ENCODE measurements at regions not wholly inside any gene's neighbourhood (a gene's known extent, or its start where the extent isn't known, plus 50 kb on each side); places are given as distances from the start of the nearest gene placed in this dataset.

DNA sequence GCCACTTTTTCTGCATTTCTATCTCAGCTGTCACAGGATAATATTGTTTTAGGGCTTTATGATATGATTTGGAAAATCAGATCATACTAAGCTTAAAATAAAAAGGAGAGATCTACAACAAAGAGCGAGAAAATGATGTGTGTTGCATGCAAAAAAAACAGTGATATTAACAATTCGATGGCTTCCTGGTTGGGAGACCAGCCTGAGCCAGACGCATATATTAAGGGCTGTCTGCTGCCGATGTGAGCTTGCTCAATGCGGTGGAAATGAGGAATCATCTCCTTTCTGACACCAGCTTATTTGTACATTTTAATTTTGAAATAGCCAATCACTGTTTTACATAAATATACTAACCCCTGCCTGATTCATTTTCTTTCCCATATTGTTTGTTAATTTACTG lies 862.6 kb downstream of the USP25 start:
- DNase-seq = no peak

DNA sequence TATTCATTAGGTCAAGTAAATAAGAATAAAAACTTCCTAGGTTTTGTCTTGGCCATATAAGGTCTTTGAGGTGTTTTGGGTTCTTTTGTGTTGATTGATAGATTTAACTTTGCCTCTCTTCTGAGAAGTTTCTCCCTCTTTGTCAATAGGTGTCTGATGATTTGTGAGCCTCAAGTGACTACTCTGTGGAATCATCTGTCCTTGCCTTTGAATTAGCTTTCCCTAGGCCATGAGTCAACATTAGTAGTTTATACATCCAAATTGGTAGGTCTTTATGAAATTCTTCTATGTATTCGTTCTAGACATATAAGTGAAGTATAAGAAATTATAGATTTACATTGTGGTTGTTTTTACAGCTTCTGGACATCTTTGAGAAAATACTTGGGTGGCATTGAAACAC lies 864.4 kb downstream of the USP25 start:
- DNase-seq = no peak

DNA sequence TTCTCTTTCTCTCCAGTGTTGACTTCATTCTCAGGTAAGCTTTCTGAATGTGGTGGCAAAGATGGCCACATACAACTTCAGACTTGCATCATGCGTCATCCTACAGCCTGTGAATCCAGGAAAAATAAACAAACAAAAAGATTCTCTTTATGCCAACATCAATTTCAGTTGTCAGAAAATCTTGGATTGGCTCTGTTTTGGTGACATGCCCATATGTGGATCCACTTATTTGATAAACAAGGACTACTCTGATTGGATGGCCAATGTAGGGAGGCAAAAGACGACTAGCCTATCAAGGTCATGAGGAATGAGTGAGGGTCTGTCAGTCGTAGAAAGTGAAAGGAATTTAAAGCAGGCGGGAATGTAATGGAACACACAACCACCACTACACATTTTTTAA lies 866.6 kb downstream of the USP25 start:
- no peak for DNase-seq

DNA sequence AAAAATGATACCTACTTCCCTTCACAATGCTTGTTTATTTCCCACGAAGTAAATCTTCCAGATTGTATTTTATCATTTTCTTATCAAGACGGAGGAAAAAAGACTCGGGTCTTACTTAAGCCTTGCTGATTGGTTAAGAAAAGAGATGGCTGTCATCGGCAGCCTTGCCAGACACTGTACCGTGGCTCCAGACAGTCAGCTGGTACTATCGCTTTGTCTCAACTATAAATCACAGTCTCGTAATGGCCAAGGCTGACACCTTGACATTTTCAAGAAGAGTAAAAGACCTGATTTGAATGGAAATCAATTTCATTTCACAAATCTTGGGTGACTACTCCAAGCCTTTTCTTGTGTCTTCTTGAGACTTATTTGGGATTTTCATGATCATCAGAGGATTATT lies 868.0 kb downstream of the USP25 start:
- DNase-seq = no peak

DNA sequence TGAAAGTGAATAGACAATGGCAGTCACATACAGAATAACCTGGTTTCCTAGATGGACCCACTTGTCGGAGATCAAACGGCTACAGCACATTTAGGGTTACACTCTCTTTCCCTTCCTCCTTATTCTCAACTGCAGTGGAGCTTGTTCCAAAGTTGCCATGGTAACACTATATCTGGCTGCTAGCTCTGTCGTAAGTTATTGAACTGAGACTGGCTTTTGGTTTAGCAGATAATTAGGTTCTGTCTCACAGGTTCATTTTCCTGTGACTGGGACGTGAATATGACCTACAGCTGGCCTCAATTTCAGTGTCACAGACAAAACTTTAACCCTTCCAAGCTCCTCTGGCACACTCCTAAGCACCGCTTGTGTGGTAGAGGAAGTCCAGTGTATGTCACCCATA lies 875.8 kb downstream of the USP25 start:
- no peak for DNase-seq

DNA sequence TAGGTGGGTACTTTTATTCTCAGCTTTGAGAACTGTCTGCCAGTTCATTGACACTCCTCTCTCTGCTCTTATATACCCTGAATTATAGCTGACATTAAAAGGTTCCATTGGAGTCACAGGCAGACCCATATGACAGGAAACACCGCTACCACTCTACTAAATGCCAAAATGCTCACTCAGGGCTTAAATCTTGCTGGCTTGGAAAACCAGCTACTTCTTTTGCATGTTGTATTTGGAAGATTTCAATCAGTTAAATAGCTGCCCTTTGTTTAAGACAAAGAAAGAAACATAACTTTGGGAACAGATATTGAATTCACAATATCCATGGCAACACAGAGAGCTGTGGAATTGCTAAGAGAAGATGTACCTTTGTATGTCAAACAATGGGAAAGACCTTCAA lies 876.5 kb downstream of the USP25 start:
- DNase-seq = no peak

DNA sequence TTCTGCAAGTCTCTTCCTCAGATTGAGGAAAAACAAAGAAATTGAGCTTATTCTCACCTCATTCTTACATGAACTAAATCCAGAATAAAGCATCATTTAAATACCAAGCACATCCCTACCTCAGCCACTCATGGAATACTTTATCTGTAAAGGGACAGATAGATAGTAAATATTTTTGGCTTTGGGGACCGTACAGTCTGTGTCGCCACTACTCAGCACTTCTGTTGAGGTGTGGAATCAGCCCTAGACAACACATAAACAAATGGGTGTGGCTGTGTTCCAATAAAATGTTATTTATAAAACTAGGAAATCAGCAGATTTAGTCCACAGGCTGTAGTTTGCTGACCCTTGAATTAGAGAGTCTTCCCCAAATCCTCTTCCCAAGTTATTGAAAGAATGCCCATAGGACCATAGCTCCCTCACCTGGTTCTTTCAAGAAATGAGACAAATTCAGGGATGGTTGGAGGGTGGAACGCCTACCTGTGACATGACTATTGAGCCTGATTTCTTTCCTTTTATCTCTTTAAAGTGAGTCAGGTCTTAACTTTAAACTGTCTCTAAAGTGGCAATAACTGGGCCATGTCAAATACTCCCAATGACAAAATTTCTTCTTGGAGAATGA lies 878.5 kb downstream of the USP25 start:
- no peak for DNase-seq

DNA sequence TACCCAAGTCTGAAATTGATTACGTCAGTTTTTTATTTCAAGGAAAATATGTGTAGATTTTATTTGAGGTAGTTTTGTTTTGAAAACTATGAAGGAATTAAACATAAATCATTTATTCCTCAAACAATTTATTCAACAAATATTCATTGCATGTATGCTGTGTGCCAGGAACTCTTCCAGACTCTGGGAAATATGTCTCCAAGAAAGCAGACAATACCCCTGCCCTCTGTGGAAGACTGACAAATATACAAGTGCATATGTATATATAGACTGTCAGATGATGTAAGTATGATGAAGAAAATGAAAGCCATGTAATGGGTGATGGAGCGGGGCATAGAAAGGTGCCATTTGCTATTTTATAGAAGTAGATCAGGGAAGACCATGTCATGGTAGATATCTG lies 889.5 kb downstream of the USP25 start:
- no peak for DNase-seq

DNA sequence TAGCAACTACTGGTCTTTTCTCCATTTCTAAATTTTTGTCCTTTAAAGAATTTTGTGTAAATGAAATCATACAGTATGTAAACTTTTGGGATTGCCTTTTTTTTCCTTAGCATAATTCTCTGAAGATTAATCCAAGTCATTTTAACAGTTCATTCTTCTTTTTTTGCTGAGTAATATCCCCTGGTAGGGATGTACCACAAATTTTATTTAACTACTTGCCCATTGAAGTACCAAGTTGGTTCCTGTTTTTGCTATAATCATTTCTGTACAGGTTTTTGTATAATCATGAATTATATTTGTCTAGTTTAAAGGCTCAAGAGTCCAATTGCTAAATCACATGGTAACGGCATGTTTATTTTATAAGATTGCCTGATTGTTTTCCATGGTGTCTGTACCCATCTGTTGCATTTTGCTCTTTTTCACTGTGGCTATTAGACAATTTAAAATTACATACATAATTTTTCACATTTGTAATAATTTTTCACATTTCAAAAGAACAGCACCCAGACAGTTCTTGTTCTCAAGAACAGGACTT lies 891.1 kb downstream of the USP25 start:
- no peak for DNase-seq

DNA sequence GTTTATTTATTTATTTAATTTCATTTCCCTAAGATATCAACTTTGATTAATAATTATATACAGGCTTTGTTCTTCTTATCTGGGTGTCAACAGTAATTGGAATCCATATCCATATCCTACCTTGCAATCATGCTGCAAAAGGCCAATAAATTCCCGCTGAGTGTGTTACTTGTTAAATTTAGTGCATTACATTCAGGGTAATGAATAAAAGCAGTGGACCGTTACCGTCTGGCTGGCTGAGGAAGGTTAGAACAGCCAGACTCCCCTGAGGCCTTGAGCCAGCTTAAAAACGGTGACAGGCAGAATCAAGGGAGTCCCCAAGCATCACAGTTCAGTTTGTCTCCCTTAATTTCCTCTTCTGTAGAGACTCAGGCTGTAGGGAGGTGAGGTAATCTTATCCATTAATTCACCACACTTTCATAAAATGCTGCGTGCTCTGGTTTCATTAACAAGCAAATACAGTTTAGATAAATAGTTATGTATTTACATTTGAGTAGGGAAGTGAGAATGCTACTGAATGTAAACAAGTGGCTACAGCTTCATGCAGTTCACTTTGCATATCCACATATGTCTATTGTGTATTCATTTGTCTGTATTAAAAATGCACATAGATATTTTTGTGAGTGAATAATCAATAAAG lies 888.2 kb upstream of the CXADR start:
- no peak for DNase-seq

DNA sequence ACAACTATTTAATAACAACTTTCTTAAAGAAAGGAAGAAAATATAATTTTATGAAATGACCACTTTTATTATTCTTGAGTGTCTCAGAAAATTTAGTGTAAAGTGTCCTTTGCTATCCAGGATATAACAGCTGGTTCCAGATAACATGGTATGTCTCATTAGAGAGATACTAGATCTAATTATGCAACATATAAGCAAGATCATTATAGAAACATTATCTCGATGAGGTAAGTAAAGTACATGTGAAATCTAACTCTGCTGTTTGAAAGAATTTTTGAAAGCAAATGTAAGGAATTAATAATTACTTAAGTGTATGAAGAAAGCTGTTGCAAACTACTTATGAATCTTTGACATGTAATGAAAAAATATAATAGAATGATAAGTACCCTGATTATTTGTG lies 887.4 kb upstream of the CXADR start:
- no peak for DNase-seq

DNA sequence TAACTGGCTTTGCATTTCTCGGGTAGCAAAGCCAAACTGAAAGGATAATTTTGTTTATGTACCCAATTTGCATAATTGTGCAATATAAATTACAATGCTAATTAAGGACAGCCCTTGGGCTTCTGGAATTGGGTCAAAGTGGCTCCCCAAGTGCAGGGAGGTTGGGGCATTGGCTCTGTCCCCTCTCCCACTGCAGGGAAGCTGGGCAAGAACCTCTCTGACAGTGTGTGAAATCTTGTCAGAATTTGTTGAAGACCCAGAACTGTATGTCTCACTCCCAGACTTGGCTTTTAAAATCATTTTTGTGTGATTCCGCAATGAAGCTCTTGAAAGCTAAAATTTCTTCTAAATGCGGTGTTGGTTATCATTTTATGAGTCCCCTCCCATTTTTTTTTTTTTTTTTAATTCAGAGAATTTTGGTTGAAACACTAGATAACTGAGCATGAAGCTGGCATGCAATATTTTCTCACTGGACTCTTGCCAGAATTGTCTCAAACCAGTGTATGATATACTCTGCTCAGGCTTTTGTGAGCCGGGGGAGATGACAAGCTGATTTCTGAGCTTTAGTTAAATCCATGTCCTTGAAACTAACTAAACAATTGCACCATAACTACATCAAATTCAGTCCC lies 878.9 kb upstream of the CXADR start:
- DNase-seq = no peak

DNA sequence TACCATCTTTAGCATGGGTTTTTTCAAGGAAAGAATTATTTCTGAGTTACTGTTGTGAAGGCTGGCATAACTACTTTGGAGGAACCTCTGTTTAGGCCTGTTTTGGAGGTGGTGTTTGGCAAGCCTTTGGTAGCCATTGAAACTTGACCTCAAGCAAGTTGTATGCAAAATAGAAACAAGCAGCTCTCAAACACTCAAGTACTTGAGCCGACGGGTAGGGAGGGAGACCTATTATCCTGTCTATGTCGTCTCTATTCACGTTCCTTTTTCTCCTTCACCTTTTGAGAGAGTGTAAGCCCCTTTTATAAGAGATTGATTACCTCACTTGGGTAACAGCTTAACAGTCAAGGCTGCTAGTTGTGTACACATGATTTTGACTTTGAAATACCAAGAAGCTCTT lies 878.3 kb upstream of the CXADR start:
- no peak for DNase-seq

DNA sequence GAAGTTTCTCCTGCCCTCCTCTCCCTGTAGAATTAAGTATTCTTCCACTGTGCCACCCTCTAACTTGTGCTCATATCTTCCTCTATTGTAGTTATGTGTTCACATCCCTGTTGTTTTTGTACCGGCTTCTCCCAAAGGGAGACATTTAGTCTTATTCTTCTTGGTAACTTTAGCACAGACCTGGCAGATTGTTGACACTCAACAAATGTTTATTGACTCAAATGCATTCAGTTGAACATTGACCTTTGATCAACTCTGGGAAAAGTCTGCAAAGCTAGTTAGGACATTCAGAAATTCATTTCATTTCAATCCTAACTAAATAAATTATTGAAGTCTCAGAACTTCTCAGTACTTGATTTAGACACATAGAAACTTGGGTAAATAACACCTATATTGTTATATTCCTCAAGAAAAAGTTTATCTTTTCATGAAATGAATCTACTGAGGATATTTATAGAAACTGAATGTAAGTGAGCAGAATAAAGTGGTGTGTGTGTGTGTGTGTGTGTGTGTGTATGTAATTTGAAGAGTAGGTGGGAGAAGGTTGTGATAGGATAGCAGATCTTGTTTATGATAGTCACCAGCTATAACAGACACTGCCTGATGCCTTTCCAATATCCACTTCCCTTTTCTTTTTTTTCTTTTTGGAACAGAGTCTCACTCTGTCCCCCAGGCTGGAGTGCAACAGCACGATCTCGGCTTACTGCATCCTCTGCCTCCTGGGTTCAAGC lies 872.4 kb upstream of the CXADR start:
- DNase-seq = no peak

DNA sequence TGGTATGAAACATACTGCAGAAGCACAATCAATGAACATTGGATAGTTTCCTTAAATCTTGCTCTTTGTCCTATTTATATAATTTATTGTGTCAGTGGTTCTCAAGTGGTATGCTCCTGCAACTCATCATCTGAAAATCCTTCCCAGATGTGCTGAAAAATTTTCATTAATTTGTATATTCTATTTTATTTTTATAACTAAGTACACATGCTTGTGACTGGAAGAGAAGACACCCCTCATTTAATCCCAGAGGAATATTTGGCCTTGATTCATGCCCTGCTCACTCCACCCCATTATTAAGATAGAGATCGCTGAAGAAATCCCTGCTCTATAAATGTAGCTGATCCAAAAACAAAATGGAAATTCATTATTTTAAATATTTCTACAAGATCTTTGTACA lies 870.5 kb upstream of the CXADR start:
- no peak for DNase-seq

DNA sequence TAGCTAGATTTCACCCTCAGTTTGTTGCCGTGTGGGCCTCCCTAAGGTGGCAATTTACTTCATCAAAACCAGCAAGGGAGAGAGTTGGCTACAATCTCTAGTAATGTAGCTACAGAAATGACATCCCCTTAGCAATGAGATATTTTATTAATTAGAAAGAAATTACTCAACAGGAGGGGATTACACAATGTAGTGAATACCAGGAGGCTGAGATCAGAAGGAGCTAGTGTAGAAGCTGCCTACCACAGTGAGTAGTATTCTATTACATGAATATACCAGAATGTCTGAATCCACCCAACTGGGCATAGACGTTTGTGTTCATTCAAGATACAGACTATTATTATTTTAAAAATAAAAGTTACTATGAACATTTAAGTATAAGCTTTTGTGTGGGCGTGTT lies 868.2 kb upstream of the CXADR start:
- no peak for DNase-seq

DNA sequence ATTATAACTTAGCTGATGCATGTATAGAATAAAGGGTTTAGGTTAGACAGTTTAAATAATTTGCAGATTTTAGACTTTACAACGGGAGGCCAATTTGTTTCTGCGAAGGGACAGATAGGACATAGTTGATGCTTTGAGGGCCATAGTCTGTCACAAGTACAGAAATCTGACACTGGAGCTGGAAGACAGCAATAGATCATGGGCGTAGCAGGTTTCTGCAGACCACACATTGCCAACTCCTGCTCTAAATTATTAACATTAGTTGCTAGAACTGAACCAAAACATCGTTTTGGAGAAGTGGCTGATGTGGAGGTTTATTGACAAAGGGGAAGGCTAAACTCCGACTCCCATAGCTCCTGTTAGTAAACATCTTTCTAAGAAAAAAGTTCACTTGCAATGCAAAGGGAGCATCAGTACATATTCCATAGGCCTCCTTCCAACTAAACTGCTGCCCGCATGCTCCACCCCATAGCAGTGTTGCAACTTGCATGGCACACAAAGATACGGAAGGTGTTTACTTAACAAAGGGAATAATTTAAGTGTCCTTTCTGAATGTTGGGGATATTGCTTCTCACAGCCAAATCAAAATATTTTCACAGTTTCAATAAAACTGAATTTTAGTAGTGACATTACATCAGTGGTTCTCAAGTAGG lies 862.0 kb upstream of the CXADR start:
- no peak for DNase-seq

DNA sequence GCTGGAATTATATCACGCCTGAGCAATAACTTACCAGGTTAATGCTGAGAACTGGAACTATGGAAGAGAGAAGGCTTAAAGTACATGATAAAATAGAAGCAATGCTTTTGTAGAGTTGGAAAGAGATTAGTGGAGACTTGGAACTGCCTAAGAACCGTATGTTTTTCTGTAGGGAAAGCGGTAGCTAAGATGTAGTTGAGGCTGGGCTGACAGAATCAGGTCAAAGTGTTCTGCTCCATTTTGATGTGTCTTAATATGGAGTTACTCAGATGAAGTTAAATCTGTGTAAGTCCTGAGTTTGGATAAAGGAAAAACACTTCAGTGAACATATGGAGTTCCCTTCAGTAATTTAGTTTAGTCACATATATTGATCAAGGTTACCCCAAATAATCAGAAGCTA lies 860.9 kb upstream of the CXADR start:
- DNase-seq = no peak

DNA sequence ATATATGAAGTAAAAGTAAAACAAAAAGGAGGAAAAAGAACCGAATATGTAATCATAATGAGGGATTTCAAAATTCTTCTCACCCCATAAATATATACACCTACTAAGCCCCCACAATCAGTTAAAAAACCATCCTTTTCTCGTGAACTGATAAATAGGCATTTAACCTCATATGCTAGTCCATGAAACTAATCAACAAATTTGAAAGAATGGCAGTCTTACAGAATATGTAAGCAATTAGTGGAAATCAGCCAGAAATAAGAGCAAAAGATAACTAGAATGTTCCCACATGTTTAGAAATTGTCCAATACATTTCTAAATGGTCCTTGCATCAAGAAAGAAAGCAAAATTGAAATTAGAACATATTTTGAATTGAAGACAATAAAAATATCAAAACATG lies 849.4 kb upstream of the CXADR start:
- DNase-seq = no peak

DNA sequence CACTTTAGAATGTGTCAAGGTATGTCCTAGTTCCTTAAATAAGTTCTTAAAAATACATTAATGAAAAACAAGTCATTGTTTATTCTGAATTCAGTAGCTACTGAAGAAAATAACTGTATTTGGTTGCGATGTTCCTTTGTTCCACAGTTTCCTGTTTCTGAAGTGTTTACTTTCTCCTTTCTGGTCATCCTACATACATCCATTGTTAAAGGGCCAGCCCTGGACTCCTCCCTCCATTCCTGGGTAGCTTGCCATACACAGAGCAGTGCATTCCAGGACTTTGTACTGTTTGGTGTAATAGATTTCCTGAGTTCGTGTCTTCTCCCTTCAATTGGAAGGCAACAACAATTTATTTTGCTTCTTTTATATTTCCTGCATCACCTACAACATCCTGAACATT lies 845.4 kb upstream of the CXADR start:
- DNase-seq = no peak

DNA sequence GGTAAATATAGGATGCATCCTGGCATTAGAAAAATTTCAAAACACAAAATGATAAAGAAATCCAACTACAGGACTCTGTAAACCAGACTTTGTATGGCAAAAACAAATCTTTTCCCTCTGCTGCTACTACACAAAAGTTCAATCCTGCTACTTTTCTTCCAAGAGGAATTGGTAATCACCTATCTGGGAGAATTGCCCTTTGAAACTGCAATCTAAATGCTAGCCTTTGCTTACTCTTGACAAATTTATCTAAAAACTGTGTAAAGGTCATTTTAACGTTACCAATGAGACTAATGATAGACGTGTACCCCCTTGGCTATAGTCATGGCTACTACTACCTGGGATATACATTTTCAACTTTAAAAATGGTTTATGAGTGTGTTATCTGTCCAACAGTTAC lies 837.9 kb upstream of the CXADR start:
- no peak for DNase-seq

DNA sequence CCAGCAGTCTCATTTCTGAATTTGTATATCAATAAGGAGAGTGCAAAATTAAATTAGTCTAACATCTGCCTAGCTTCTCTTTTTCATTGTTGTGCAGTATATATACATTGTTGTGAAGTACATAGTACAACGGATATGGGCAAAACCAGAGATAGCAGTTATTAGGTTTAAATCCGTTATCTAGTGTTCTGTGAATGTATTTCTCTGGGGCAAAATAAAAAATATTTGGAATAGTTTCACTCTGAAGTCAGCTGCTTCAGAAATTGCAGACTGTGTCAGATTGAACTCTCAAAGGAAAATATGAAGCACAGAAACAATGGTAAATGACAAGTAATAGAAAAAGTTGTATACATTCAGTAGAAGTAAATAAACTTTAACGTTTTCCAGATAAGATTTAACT lies 836.5 kb upstream of the CXADR start:
- DNase-seq = no peak

Data from T-helper 2 cell (primary cell).